Spleen (tissue), 7 donors: ENCODE measurements at regions not wholly inside any gene's neighbourhood (a gene's known extent, or its start where the extent isn't known, plus 50 kb on each side); places are given as distances from the start of the nearest gene placed in this dataset.

Experiments used
- POLR2A ChIP-seq, 3 donors: fragments of 450-650 bp; IDR thresholded peaks; one replicate each; pipeline ENCODE4 v1.5.1; 2017; ENCODE audit warnings: antibody characterized with exemption in 3 of 3, mild to moderate bottlenecking in 1 of 3
- POLR2AphosphoS5 ChIP-seq, 3 donors: sonication (generic); formaldehyde crosslinking; IDR thresholded peaks; one replicate each; pipeline ENCODE4 v1.5.1; 2017; ENCODE audit warnings: antibody characterized with exemption in 3 of 3
- TF ChIP-seq, protein P1 (sequence below), 11 experiments: fragments of 200-600 bp in 7 of 11; fragments of 450-650 bp in 4 of 11; sonication (generic) in 4 of 11; IDR thresholded peaks in 8 of 11; conservative IDR thresholded peaks in 3 of 11; 1 replicate in 7 of 11; 2 replicates in 4 of 11; pipeline versions ENCODE4 v1.4.0 to v1.8.0; 2016 to 2021; ENCODE audit warnings: antibody characterized with exemption in 11 of 11, inconsistent platforms in 4 of 11, mild to moderate bottlenecking in 1 of 11
- donor health status: DM: no; HTN: no; CAD: no; lungs with moderate emphysema.
- donor health status: DM: no; HTN: no; CAD: no.
- donor health status: DM: no; HTN: no; CAD: no.

DNA sequence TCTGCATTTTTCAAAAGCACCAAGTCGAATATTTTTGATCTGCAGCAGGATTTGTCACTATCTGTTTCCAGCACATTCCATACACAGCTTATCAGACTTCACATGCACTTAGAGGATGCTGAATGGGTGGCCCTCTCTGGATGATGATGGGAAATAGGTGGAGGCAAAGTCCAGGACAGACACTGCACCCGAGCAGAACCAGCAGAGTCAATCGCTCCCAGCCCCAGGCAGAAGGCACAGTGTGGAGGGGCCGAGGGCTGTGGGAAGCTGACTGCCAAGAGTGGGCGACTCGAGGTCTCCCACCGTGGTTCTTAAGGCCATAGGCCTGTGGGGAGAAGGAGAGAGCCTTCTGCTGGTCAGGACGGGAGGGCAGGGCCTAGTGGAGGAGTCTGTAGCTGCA lies 490.2 kb upstream of the MGMT start:
- TF ChIP-seq, protein P1, sequence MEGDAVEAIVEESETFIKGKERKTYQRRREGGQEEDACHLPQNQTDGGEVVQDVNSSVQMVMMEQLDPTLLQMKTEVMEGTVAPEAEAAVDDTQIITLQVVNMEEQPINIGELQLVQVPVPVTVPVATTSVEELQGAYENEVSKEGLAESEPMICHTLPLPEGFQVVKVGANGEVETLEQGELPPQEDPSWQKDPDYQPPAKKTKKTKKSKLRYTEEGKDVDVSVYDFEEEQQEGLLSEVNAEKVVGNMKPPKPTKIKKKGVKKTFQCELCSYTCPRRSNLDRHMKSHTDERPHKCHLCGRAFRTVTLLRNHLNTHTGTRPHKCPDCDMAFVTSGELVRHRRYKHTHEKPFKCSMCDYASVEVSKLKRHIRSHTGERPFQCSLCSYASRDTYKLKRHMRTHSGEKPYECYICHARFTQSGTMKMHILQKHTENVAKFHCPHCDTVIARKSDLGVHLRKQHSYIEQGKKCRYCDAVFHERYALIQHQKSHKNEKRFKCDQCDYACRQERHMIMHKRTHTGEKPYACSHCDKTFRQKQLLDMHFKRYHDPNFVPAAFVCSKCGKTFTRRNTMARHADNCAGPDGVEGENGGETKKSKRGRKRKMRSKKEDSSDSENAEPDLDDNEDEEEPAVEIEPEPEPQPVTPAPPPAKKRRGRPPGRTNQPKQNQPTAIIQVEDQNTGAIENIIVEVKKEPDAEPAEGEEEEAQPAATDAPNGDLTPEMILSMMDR (IDR thresholded peaks at IDR 0.05 in 8 of 11, conservative IDR thresholded peaks at IDR 0.05 in 3 of 11): no peak
- TF ChIP-seq POLR2A (IDR thresholded peaks at IDR 0.05) (no peak), POLR2AphosphoS5 (IDR thresholded peaks at IDR 0.05) (no peak)
